ENCODE measurements at regions not wholly inside any gene's neighbourhood (a gene's known extent, or its start where the extent isn't known, plus 50 kb on each side); places are given as distances from the start of the nearest gene placed in this dataset.
A peak's percentile ranks its signal among the peaks of the same experiment; 100 is the strongest.

- POLR2A ChIA-PET, result no interaction called here
- no peaks in the 10 kb centered on the region for H3K9me3 ChIP-seq
- FAIRE-seq (no peak), DNase-seq (ENCODE audit: low read depth in 1 of 2, low spot score in 1 of 2) (peak in 1 of 2 experiments; percentile 7), ATAC-seq (no peak)
- H3K4me1 ChIP-seq, result no peaks in the 10 kb centered on the region
- TF ChIP-seq FOSL2 (IDR thresholded peaks at IDR 0.05) (no peak), FOSL2 (CRISPR knock-in tag; IDR thresholded peaks at IDR 0.05) (0 out of 2 replicates have a peak, but pooled peaks have one; percentile 18), MYC (IDR thresholded peaks at IDR 0.05; ENCODE audit: borderline replicate concordance, low read length) (no peak)
- H3K4me2 ChIP-seq, result no peak overlapping the region
- CTCF ChIA-PET, result no interaction called here
- H3K27ac ChIP-seq, result no peak overlapping the region
- no peak overlapping the region for H3K4me3 ChIP-seq
- WGBS (ENCODE audit: missing lambda C conversion rate), result 5% methylated on average over 2 of the region's 2 CpGs
Measured at GRCh38 chr13:83350569-83350968, 531.7 kb downstream of the SLITRK1 start.

GRCh38 chr13:83344518-83344917, 537.8 kb downstream of the SLITRK1 start:
- POLR2A ChIA-PET, result no interaction called here

GRCh38 chr13:83340170-83340569, 542.1 kb downstream of the SLITRK1 start:
- POLR2A ChIA-PET, result no interaction called here
- no peaks in the 10 kb centered on the region for H3K9me3 ChIP-seq
- ATAC-seq (no peak), DNase-seq (ENCODE audit: low read depth in 1 of 2, low spot score in 1 of 2) (no peak), FAIRE-seq (no peak)
- no peak overlapping the region for H3K27ac ChIP-seq
- no peak overlapping the region for H3K4me2 ChIP-seq
- H3K4me3 ChIP-seq, result no peak overlapping the region
- TF ChIP-seq HDAC2 (IDR thresholded peaks at IDR 0.05), result no peak
- no peak for TF ChIP-seq CBX2 (IDR thresholded peaks at IDR 0.05; ENCODE audit: borderline replicate concordance, low read depth)
- TF ChIP-seq EHMT2 (IDR thresholded peaks at IDR 0.05; ENCODE audit: low read depth), result no peak
- TF ChIP-seq TP53 (CRISPR knock-in tag; IDR thresholded peaks at IDR 0.05), result no peak
- no peak for TF ChIP-seq SREBF2 (IDR thresholded peaks at IDR 0.05)
- no peak for TF ChIP-seq SMC3 (IDR thresholded peaks at IDR 0.05)
- no peak for TF ChIP-seq HMGXB4 (CRISPR knock-in tag; IDR thresholded peaks at IDR 0.05; ENCODE audit: borderline replicate concordance)
- TF ChIP-seq FOXS1 (CRISPR knock-in tag; IDR thresholded peaks at IDR 0.05), result no peak
- TF ChIP-seq HOXB13 (CRISPR knock-in tag; IDR thresholded peaks at IDR 0.05; ENCODE audit: low read depth), result no peak
- TF ChIP-seq CHD4 (IDR thresholded peaks at IDR 0.05; ENCODE audit: borderline replicate concordance), result no peak
- no peak for TF ChIP-seq NR3C1 (IDR thresholded peaks at IDR 0.05)
- TF ChIP-seq KDM1A (IDR thresholded peaks at IDR 0.05; ENCODE audit: low read depth), result no peak
- TF ChIP-seq MAZ (IDR thresholded peaks at IDR 0.05; ENCODE audit: borderline replicate concordance, low read depth, low read length), result no peak
- TF ChIP-seq POLR2AphosphoS2 (conservative IDR thresholded peaks at IDR 0.05; ENCODE audit: low read length), result no peak
- TF ChIP-seq CTCF (IDR thresholded peaks at IDR 0.05), result no peak
- TF ChIP-seq HOXA7 (CRISPR knock-in tag; IDR thresholded peaks at IDR 0.05), result no peak
- TF ChIP-seq CEBPB (IDR thresholded peaks at IDR 0.05), result no peak
- TF ChIP-seq RNF2 (IDR thresholded peaks at IDR 0.05; ENCODE audit: borderline replicate concordance, low read depth), result no peak
- no peak for TF ChIP-seq CHD2 (IDR thresholded peaks at IDR 0.05; ENCODE audit: low read length, partially characterized antibody)
- H3K4me1 ChIP-seq, result no peaks in the 10 kb centered on the region
- CTCF ChIA-PET, result no interaction called here
- 13% methylated on average over 2 of the region's 2 CpGs for WGBS (ENCODE audit: missing lambda C conversion rate)

More at GRCh38 chr13:83344518-83344917, 537.8 kb downstream of the SLITRK1 start:
- Histone ChIP-seq H3K4me3 (no peak overlapping the region), H3K27ac (no peak overlapping the region), H3K9me3 (no peaks in the 10 kb centered on the region), H3K4me2 (no peak overlapping the region), H3K4me1 (no peaks in the 10 kb centered on the region)
- CTCF ChIA-PET, result no interaction called here
- no peak for DNase-seq (ENCODE audit: low read depth in 1 of 2, low spot score in 1 of 2)
- no peak for ATAC-seq
- WGBS (ENCODE audit: missing lambda C conversion rate), result 13% methylated on average over 2 of the region's 2 CpGs
- no peak for TF ChIP-seq ZC3H11A (IDR thresholded peaks at IDR 0.05)
- no peak for TF ChIP-seq GATA3 (IDR thresholded peaks at IDR 0.05; ENCODE audit: borderline replicate concordance)
- TF ChIP-seq HMGXB4 (CRISPR knock-in tag; IDR thresholded peaks at IDR 0.05; ENCODE audit: borderline replicate concordance), result no peak
- TF ChIP-seq FOSL2 (IDR thresholded peaks at IDR 0.05), result no peak
- TF ChIP-seq FOSL2 (CRISPR knock-in tag; IDR thresholded peaks at IDR 0.05), result no peak
- no peak for TF ChIP-seq TP53 (CRISPR knock-in tag; IDR thresholded peaks at IDR 0.05)
- no peak for TF ChIP-seq CEBPB (IDR thresholded peaks at IDR 0.05)
- TF ChIP-seq ZFP36 (IDR thresholded peaks at IDR 0.05; ENCODE audit: borderline replicate concordance, partially characterized antibody), result no peak
- TF ChIP-seq HEYL (CRISPR knock-in tag; IDR thresholded peaks at IDR 0.05), result no peak
- no peak for FAIRE-seq

All from A549 (cell line).